ENCODE measurements at regions not wholly inside any gene's neighbourhood (a gene's known extent, or its start where the extent isn't known, plus 50 kb on each side); places are given as distances from the start of the nearest gene placed in this dataset.

- TF ChIP-seq POLR2AphosphoS5 (IDR thresholded peaks at IDR 0.05; ENCODE audit: low read depth, low read length) (no peak), TAF1 (IDR thresholded peaks at IDR 0.05; ENCODE audit: borderline replicate concordance, insufficient read depth, low read length) (no peak), SIN3A (IDR thresholded peaks at IDR 0.05; ENCODE audit: borderline replicate concordance, insufficient read depth, low read length) (no peak)
- TF ChIP-seq, protein P1, sequence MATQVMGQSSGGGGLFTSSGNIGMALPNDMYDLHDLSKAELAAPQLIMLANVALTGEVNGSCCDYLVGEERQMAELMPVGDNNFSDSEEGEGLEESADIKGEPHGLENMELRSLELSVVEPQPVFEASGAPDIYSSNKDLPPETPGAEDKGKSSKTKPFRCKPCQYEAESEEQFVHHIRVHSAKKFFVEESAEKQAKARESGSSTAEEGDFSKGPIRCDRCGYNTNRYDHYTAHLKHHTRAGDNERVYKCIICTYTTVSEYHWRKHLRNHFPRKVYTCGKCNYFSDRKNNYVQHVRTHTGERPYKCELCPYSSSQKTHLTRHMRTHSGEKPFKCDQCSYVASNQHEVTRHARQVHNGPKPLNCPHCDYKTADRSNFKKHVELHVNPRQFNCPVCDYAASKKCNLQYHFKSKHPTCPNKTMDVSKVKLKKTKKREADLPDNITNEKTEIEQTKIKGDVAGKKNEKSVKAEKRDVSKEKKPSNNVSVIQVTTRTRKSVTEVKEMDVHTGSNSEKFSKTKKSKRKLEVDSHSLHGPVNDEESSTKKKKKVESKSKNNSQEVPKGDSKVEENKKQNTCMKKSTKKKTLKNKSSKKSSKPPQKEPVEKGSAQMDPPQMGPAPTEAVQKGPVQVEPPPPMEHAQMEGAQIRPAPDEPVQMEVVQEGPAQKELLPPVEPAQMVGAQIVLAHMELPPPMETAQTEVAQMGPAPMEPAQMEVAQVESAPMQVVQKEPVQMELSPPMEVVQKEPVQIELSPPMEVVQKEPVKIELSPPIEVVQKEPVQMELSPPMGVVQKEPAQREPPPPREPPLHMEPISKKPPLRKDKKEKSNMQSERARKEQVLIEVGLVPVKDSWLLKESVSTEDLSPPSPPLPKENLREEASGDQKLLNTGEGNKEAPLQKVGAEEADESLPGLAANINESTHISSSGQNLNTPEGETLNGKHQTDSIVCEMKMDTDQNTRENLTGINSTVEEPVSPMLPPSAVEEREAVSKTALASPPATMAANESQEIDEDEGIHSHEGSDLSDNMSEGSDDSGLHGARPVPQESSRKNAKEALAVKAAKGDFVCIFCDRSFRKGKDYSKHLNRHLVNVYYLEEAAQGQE (IDR thresholded peaks at IDR 0.05; ENCODE audit: insufficient read depth in 1 of 2, low read depth in 2 of 2, low read length in 2 of 2), result no peak
These were observed 509.2 kb downstream of the ZNF608 start for GRCh38 chr5:124237206-124237695.
